SHP77 treated with DMSO at 0.1 percent for 48 hours (cell line): ENCODE measurements at regions not wholly inside any gene's neighbourhood (a gene's known extent, or its start where the extent isn't known, plus 50 kb on each side); places are given as distances from the start of the nearest gene placed in this dataset.
"Not testable (repeated sequence)": the region's sequence is repeated elsewhere in the genome, so short reads cannot be mapped to it uniquely, and the experiment has no call there.

Experiments used
- DNase-seq: peaks from one replicate; lab custom pipeline; 2025; lab: John Stamatoyannopoulos, UW

DNA sequence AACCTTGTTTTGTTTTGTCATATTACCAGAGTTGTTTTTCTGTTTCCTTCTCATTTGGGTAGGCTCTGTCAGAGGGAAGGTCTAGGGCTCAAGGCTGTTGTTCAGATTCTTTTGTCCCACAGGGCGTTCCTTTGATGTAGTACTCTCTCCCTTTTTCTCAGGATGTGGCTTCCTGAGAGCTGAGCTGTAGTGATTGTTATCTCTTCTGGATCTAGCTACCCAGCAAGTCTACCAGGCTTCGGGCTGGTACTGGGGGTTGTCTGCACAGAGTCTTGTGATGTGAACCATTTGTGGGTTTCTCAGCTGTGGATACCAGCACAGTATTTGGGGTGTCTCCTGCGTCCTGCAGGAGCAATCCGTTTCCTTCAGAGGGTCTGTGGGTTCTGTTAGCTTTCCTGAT lies 74.2 kb upstream of the GNG12 start:
- not testable (repeated sequence) for DNase-seq

DNA sequence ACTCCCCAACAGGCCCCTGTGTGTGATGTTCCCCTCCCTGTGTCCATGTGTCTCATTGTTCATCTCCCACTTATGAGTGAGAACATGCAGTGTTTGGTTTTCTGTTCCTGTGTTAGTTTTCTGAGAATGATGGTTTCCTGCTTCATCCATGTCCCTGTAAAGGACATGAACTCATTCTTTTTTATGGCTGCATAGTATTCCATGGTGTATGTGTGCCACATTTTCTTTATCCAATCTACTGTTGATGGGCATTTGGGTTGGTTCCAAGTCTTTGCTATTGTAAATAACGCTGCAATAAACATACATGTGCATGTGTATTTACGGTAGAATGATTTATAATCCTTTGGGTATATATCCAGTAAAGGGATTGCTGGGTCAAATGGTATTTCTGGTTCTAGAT lies 72.7 kb upstream of the GNG12 start:
- DNase-seq = not testable (repeated sequence)

- DNase-seq = not testable (repeated sequence)
Observed at GRCh38 chr1:67902546-67903223, 69.4 kb upstream of the GNG12 start.

- DNase-seq = no peak
Observed at GRCh38 chr1:67898033-67898726, 64.9 kb upstream of the GNG12 start.

DNA sequence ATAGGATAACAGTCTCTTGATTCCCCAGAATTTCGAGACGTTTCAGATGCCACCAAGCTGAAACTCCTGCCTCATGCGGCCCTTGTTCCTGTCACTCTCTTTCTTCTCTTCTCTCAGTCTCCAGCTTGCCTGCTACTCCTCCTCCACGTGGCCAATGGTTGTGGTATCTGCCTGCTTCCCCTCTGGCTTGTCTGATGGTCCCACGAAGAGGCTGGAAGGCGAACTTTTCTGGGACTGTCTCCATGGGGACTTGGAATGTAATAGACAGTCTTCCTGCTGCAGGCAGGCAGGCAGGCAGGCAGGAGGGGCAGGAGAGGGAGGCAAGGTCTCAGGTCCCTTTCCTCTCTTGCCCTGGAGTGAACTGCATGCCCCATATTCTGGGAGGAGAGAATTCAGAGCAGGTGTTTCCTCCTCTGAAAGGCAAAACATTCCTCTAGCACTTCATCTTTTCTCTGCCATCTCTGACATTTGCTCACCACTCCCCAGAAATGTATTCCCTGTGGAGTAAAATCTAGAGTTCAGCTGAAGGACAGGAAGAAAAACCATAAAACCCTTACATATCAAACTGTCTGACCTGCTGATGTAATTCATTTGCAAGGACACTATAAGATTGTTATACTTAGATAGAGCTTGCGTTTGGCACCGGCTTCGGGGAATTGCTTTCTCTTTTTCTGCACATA lies 64.1 kb upstream of the GNG12 start:
- no peak for DNase-seq

DNA sequence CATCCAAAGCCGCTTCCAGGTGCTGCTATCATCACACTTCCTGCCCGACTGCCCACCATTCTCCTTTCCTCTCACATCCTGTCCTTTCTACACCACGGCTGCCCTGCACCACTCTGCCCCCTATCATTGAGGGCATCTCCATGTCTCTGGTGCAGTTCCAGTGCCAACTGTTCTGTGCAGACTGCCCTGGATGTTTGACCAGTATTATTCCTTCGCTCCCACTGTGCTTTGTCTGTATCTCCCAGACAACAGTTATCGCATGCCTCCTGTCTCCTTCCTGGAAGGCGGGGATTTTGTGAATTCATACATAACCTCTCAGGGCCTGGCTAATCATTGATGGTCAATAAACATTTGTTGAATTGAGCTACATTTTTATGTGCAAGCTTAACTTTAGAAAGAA lies 63.6 kb upstream of the GNG12 start:
- no peak for DNase-seq

GRCh38 chr1:67894981-67895735 lies 61.9 kb upstream of the GNG12 start:
- no peak for DNase-seq

GRCh38 chr1:67893126-67893495 lies 59.8 kb upstream of the GNG12 start:
- DNase-seq = no peak

DNA sequence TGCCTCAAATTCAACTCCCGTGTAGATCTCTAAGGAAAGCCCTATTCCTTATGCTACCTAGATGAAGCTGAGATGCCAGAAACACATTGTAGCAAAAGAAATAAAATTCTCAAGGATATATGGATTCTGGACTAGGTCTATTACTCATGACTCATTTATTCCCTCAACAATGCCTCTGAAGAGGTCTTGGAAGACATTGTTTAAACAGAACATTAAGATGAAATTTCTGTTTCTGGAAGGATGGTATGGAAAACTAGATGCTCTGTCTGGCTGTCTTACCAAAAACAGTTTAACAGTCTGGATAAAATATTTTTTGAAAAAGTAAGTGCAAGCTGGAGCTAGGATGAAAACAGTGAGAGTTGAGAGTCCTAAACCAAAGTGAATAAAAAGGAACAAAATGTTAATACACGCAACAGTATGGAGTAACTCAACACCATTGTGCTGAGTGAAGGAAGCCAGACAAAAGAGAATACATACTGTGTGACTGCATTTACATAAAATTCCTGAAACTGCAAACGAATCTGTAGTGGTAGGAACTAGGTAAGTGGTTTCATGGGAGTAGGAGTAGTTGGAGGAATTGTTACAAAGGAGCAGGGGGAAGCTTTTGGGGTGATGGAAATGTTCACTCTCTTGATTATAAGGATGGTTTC lies 59.3 kb upstream of the GNG12 start:
- DNase-seq = no peak

GRCh38 chr1:67890857-67891256 lies 57.6 kb upstream of the GNG12 start:
- no peak for DNase-seq

DNA sequence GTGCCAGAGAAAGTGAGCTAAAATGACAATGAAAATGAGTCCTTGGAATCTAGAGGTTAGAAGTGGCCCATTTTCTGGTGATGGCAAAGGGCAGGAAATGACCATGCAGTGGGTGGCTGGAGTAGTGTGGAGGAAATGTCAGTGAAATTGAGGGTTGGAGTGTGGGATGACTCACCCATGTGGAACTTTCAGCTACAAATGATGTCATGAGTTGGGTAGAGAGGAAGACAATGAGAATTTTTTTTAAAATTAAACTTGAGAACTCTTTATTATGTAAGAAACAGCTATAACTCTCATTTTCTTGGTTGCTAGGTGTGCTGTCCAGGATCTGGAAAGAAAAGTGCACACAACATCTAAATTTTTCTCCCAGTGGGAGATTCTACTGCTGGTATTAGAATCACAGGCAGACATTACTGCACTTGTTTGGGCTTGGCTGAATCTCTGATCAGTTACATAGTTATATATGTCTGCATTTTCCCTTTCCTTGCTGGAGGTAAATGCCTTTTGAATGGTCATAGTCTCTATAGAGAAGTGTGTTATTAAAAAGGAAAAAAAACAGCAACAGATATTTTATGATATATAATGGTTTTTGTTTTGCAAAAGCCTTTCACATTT lies 56.8 kb upstream of the GNG12 start:
- DNase-seq = no peak

- DNase-seq = no peak
Observed at GRCh38 chr1:67889466-67889865, 56.2 kb upstream of the GNG12 start.

- no peak for DNase-seq
Observed at GRCh38 chr1:67888216-67889106, 55.2 kb upstream of the GNG12 start.

GRCh38 chr1:67887146-67887545 lies 53.9 kb upstream of the GNG12 start:
- no peak for DNase-seq

- DNase-seq = no peak
Observed at GRCh38 chr1:67886076-67886475, 52.8 kb upstream of the GNG12 start.

GRCh38 chr1:67883069-67883468 lies 49.8 kb upstream of the GNG12 start:
- DNase-seq = no peak
